NOMO-1 treated with DMSO at 0.1 percent for 48 hours (cell line): ENCODE measurements at regions not wholly inside any gene's neighbourhood (a gene's known extent, or its start where the extent isn't known, plus 50 kb on each side); places are given as distances from the start of the nearest gene placed in this dataset.

Experiments
- DNase-seq: peaks from one replicate; lab custom pipeline; 2025; ENCODE audit not compliant: unreplicated experiment; lab: John Stamatoyannopoulos, UW

GRCh38 chr21:18191139-18191538 lies 53.5 kb upstream of the CHODL start:
- no peak for DNase-seq

- DNase-seq: no peak
Observed at GRCh38 chr21:18178509-18178908, 66.1 kb upstream of the CHODL start.

GRCh38 chr21:18174370-18174769 lies 70.3 kb upstream of the CHODL start:
- DNase-seq: no peak

- no peak for DNase-seq
Observed at GRCh38 chr21:18170829-18171228, 73.8 kb upstream of the CHODL start.

- no peak for DNase-seq
Observed at GRCh38 chr21:18170221-18170620, 74.4 kb upstream of the CHODL start.

GRCh38 chr21:18168108-18168507 lies 76.5 kb upstream of the CHODL start:
- DNase-seq: no peak

GRCh38 chr21:18164933-18165332 lies 79.7 kb upstream of the CHODL start:
- DNase-seq: no peak

- no peak for DNase-seq
Observed at GRCh38 chr21:18164483-18164882, 80.2 kb upstream of the CHODL start.

- DNase-seq: no peak
Observed at GRCh38 chr21:18163956-18164355, 80.7 kb upstream of the CHODL start.

- DNase-seq: no peak
Observed at GRCh38 chr21:18161841-18162240, 82.8 kb upstream of the CHODL start.

GRCh38 chr21:18157406-18157805 lies 87.2 kb upstream of the CHODL start:
- DNase-seq: no peak

GRCh38 chr21:18155508-18156193 lies 89.0 kb upstream of the CHODL start:
- DNase-seq: no peak

GRCh38 chr21:18153063-18153462 lies 91.6 kb upstream of the CHODL start:
- no peak for DNase-seq

- DNase-seq: no peak
Observed at GRCh38 chr21:18152371-18152770, 92.3 kb upstream of the CHODL start.

GRCh38 chr21:18151046-18151445 lies 93.6 kb upstream of the CHODL start:
- no peak for DNase-seq

GRCh38 chr21:18148401-18148800 lies 96.2 kb upstream of the CHODL start:
- DNase-seq: no peak

- no peak for DNase-seq
Observed at GRCh38 chr21:18147678-18148077, 97.0 kb upstream of the CHODL start.

- no peak for DNase-seq
Observed at GRCh38 chr21:18146820-18147219, 97.8 kb upstream of the CHODL start.

GRCh38 chr21:18144339-18144738 lies 100.3 kb upstream of the CHODL start:
- no peak for DNase-seq

GRCh38 chr21:18142655-18143054 lies 102.0 kb upstream of the CHODL start:
- DNase-seq: no peak

GRCh38 chr21:18138507-18138906 lies 106.1 kb upstream of the CHODL start:
- no peak for DNase-seq

- DNase-seq: no peak
Observed at GRCh38 chr21:18129526-18129925, 115.1 kb upstream of the CHODL start.

- DNase-seq: no peak
Observed at GRCh38 chr21:18118566-18118965, 126.1 kb upstream of the CHODL start.
